GM13977 (cell line): ENCODE measurements at regions not wholly inside any gene's neighbourhood (a gene's known extent, or its start where the extent isn't known, plus 50 kb on each side); places are given as distances from the start of the nearest gene placed in this dataset.

ENCODE experiments used
- DNase-seq: peaks from one replicate; pipeline ENCODE4 v3.0.0; 2012; ENCODE audit warnings: low spot score
- CTCF ChIP-seq: IDR thresholded peaks from 2 replicates; pipeline ENCODE4 v1.5.1; 2012; ENCODE audit warnings: mild to moderate bottlenecking, control low read depth; ENCODE audit not compliant: insufficient read depth; ENCODE audit errors: extremely low read depth, missing control alignments
- in situ Hi-C: fragments of 300-500 bp; cut with MboI; formaldehyde crosslinking; loops from one replicate; pipeline ENCODE4 v1.12.0; 2022; ENCODE audit warnings: low sequenced_read_pairs, low pct_unique_long_range_greater_than_20kb, mixed read lengths, inconsistent platforms; ENCODE audit not compliant: unreplicated experiment

GRCh38 chr1:30376054-30376697, 347.2 kb downstream of the MATN1 start:
- in situ Hi-C loops = no loop called here

GRCh38 chr1:30375156-30375555, 348.2 kb downstream of the MATN1 start:
- in situ Hi-C loops = no loop called here
- DNase-seq = no peak
- TF ChIP-seq CTCF = no peak

More at GRCh38 chr1:30376054-30376697, 347.2 kb downstream of the MATN1 start:
- no peak for TF ChIP-seq CTCF
- DNase-seq = no peak

GRCh38 chr1:30374400-30375070, 348.9 kb downstream of the MATN1 start:
- in situ Hi-C loops = no loop called here
- DNase-seq = no peak
- TF ChIP-seq CTCF = no peak

- in situ Hi-C loops = no loop called here
- no peak for TF ChIP-seq CTCF
- DNase-seq = no peak
Measured at GRCh38 chr1:30373471-30374399, 349.6 kb downstream of the MATN1 start.

GRCh38 chr1:30372792-30373433, 350.5 kb downstream of the MATN1 start:
- DNase-seq = no peak
- in situ Hi-C loops = no loop called here
- no peak for TF ChIP-seq CTCF
